Type B pancreatic cell (in vitro differentiated cells): ENCODE measurements at regions not wholly inside any gene's neighbourhood (a gene's known extent, or its start where the extent isn't known, plus 50 kb on each side); places are given as distances from the start of the nearest gene placed in this dataset.

Source experiments
- DNase-seq: peaks from one replicate; pipeline ENCODE4 v3.0.0; 2021; ENCODE audit warnings: mixed read lengths; ENCODE audit not compliant: unreplicated experiment; ENCODE audit errors: extremely low spot score
- H3K27ac Mint-ChIP-seq: 2 replicates; pipeline ENCODE4 v1.8.0; 2021; ENCODE audit warnings: mild to moderate bottlenecking, mixed read lengths
- H3K27me3 Mint-ChIP-seq: 2 replicates; pipeline ENCODE4 v1.8.0; 2021; ENCODE audit warnings: mixed read lengths
- H3K36me3 Mint-ChIP-seq: 2 replicates; pipeline ENCODE4 v1.8.0; 2021; ENCODE audit warnings: mixed read lengths
- H3K4me1 Mint-ChIP-seq: one replicate; pipeline ENCODE4 v1.8.0; 2021; ENCODE audit warnings: mixed read lengths; ENCODE audit not compliant: unreplicated experiment
- H3K4me3 Mint-ChIP-seq: 2 replicates; pipeline ENCODE4 v1.8.0; 2021; ENCODE audit warnings: mild to moderate bottlenecking, mixed read lengths
- H3K9me3 Mint-ChIP-seq: 2 replicates; pipeline ENCODE4 v1.8.0; 2021; ENCODE audit warnings: mixed read lengths
- TF ChIP-seq, protein P1 (sequence below): fragments of 200-600 bp; sonication (generic); conservative IDR thresholded peaks from 2 replicates; pipeline ENCODE4 v1.5.0; 2021; ENCODE audit warnings: antibody characterized with exemption, mild to moderate bottlenecking

DNA sequence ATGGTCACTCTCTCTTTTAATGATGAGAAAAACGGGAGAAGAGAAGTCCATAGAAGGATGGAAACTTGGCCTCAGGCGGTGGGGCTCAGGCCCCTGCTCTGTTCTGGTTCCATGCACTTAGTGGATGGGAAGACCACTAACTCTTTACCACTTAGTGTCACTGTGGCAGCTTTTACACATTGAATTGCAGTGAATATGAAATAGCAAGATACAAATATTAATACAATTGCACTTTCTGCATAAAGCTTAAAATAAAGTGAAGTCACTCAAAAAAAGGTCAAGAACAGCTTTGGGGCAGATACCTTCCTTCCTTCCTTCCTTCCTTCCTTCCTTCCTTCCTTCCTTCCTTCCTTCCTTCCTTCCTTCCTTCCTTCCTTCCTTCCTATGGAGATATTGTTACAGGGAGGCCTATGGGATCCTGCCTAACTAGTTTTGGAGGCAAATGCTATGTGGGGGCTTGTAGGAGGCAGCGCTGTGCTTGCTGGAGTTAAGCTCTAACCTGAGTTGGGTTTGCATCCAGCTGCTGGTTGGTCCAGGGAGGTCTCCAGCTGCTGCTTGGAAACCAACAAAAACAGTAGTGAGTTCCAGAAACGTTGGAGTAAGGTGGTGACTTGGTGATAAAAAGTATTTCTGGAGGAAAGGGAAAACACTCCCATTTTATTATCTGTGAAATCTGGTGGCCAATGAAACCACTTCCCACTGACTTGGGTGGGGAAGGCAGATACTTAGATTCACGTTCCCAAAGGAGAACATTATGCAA lies 62.3 kb upstream of the NKX2-2 start:
- no peak for DNase-seq
- peaks cover 71% of the 10 kb centered on the region for H3K27me3 Mint-ChIP-seq
- H3K9me3 Mint-ChIP-seq = no peaks in the 10 kb centered on the region

GRCh38 chr20:21575167-21575566 lies 61.3 kb upstream of the NKX2-2 start:
- Mint-ChIP-seq H3K27ac (no peak overlapping the region), H3K27me3 (peaks cover 68% of the 10 kb centered on the region)

More for the DNA sequence above, 62.3 kb upstream of the NKX2-2 start:
- no peak overlapping the region for H3K4me3 Mint-ChIP-seq
- H3K27ac Mint-ChIP-seq = no peak overlapping the region
- no peaks in the 10 kb centered on the region for H3K36me3 Mint-ChIP-seq
- TF ChIP-seq, protein P1, sequence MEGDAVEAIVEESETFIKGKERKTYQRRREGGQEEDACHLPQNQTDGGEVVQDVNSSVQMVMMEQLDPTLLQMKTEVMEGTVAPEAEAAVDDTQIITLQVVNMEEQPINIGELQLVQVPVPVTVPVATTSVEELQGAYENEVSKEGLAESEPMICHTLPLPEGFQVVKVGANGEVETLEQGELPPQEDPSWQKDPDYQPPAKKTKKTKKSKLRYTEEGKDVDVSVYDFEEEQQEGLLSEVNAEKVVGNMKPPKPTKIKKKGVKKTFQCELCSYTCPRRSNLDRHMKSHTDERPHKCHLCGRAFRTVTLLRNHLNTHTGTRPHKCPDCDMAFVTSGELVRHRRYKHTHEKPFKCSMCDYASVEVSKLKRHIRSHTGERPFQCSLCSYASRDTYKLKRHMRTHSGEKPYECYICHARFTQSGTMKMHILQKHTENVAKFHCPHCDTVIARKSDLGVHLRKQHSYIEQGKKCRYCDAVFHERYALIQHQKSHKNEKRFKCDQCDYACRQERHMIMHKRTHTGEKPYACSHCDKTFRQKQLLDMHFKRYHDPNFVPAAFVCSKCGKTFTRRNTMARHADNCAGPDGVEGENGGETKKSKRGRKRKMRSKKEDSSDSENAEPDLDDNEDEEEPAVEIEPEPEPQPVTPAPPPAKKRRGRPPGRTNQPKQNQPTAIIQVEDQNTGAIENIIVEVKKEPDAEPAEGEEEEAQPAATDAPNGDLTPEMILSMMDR = no peak
- H3K4me1 Mint-ChIP-seq = no peaks in the 10 kb centered on the region

GRCh38 chr20:21574443-21574842 lies 60.6 kb upstream of the NKX2-2 start:
- no peaks in the 10 kb centered on the region for H3K4me1 Mint-ChIP-seq

More at GRCh38 chr20:21575167-21575566, 61.3 kb upstream of the NKX2-2 start:
- no peak for DNase-seq
- H3K36me3 Mint-ChIP-seq = no peaks in the 10 kb centered on the region
- TF ChIP-seq, protein P1 = no peak
- H3K4me1 Mint-ChIP-seq = no peaks in the 10 kb centered on the region
- no peaks in the 10 kb centered on the region for H3K9me3 Mint-ChIP-seq
- no peak overlapping the region for H3K4me3 Mint-ChIP-seq

DNA sequence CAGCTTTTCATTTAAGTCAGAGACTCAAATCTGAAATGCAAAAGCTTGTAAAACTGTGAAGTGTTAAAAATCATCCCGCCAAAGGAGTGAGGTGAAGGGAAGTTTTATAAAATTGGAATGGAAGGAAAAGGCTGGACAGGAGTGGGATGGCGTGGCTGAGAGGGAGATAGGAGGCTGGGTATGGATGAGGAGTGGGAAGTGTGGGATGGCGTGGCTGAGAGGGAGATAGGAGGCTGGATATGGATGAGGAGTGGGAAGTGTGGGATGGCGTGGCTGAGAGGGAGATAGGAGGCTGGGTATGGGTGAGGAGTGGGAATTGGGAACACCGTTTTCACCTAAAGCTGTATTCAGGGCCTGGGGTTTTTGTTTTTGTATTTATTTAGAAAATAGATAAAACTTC lies 59.4 kb upstream of the NKX2-2 start:
- H3K27ac Mint-ChIP-seq = no peak overlapping the region
- no peaks in the 10 kb centered on the region for H3K36me3 Mint-ChIP-seq
- H3K27me3 Mint-ChIP-seq = peaks cover 67% of the 10 kb centered on the region
- no peak for DNase-seq
- TF ChIP-seq, protein P1 = no peak
- H3K9me3 Mint-ChIP-seq = no peaks in the 10 kb centered on the region
- H3K4me1 Mint-ChIP-seq = no peaks in the 10 kb centered on the region
- H3K4me3 Mint-ChIP-seq = no peak overlapping the region

More at GRCh38 chr20:21574443-21574842, 60.6 kb upstream of the NKX2-2 start:
- Mint-ChIP-seq H3K27ac (no peak overlapping the region), H3K9me3 (no peaks in the 10 kb centered on the region), H3K36me3 (no peaks in the 10 kb centered on the region), H3K27me3 (peaks cover 68% of the 10 kb centered on the region), H3K4me3 (no peak overlapping the region)
- TF ChIP-seq, protein P1 = no peak
- no peak for DNase-seq

DNA sequence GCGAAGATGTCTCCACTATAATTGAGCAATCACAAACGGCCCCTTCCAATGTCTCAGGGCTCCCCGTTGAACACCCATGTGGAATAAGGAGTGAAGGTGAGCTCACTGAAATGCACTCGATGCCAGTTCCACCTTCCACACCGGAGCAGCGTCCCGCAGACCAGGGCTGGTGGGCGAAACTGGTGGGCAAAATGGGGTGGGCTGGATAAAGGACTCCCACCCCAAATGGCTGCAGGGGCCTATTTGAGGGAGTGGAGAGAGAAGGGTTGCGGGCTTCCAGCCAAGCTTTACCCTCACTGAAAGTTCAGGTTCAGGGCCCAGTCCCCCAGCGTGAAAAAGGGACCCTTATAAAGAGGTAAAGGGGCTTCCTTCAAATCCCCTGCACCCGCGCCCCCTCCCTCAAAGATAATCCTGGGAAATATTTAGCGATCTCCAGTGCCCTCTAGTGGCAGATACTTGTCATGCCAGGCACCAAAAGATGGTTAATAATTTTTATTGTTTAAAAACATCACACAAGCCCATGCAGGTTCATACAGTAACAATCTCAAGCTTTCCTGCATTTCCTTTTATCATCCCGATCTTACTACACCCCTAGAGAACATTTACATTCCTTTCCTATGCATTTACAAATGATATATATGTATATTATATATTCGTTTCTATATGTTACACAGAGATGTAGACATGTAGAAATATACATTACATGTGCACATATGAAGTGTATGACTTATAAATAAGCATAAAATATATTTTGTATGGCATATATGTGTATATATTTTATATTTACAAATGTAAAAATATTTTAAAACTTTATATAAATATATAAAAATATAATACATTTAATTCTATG lies 58.2 kb upstream of the NKX2-2 start:
- Mint-ChIP-seq H3K4me1 (no peaks in the 10 kb centered on the region), H3K4me3 (no peak overlapping the region), H3K36me3 (no peaks in the 10 kb centered on the region), H3K27ac (no peak overlapping the region), H3K9me3 (no peaks in the 10 kb centered on the region), H3K27me3 (peaks cover 64% of the 10 kb centered on the region)
- TF ChIP-seq, protein P1 = peak; percentile 97
- no peak for DNase-seq
